ENCODE measurements at regions not wholly inside any gene's neighbourhood (a gene's known extent, or its start where the extent isn't known, plus 50 kb on each side); places are given as distances from the start of the nearest gene placed in this dataset.

DNA sequence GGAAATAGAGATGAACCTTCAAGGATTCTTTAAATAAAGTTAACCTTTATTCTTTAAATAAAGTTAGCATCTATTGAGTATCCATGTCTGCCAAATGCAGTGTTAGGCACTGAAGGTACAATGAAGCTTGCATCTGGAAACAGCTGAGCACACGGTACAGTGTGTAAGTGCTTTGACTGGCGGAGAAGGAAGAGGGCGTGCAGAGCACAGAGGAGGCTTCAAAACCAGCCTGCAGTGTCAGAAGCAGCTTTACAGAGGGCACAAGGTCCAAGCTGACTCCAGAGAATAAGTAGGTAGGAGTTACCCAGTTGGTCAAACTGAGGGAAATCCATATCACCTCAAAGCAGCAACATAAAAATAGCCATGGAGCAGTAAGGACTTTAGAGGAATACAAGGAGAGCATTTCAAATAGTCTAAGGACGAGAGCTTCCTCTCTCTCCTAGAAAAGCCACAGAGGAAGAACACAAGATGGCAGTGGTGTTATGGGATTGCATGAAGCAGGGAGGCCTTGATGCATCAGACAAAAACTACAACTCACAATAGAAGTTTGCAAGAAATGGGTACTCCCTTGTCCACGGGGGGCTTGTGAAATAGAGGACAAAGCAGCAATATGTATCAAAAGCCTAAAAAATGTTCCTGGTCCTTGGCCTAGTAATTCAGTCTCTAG is 60.3 kb upstream of the PPP2R3A start:
- DNase-seq (ENCODE audit: low read depth), result peak; percentile 54

DNA sequence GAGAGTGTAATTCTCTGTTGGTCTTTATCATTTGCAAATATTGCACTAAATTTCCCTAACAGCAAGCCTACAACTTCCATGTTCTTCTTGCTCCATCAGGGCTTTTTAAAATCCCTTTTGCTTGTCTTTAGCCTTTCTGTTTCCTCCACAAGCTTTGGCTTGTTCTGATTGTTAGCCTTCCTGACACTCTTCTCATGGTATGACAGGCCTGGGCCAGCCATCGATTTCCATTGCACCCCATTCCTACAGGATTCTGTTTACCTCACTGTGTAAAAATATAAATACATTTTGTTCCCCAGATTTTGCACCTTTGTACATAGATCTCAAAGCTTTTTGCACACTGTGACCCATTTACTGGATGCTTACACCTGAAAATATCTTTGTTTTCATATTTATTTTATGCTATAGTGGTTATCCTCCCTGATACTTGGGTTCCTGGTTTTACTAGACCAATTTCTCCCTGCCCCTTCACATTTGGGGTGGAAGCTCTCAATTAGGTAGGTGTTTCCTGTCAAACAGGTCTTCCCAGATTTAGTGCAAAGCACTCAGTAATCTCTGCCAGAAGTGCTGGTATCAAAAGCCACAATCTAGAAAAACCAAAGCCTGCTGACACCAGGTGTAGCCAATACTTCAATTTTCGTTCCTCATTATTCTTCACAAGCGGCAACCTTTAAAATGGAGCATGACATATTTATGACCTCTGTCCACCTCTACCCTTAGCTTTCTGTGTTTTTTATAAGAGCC is 57.9 kb upstream of the PPP2R3A start:
- DNase-seq (ENCODE audit: low read depth), result no peak

DNA sequence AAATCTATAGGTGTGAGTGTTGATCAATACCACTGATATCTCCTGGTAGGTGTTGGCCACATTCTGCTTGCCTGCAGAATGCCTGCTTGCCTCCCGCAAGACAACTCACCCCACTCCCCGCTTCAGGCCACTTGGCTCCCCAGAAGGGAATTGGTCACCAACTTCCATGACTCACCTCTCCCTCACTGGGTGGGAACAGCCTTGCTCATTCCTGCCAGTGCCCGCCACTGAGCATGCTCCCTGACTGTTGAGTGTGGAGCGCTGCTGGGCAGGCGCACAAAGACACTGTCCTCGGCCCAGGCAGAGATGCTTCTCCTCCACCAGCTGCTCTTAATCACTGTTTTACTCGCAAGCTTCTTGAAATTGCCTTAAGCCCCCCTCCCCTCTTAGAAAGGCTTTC is 57.3 kb upstream of the PPP2R3A start:
- peak; percentile 96 for DNase-seq (ENCODE audit: low read depth)

DNA sequence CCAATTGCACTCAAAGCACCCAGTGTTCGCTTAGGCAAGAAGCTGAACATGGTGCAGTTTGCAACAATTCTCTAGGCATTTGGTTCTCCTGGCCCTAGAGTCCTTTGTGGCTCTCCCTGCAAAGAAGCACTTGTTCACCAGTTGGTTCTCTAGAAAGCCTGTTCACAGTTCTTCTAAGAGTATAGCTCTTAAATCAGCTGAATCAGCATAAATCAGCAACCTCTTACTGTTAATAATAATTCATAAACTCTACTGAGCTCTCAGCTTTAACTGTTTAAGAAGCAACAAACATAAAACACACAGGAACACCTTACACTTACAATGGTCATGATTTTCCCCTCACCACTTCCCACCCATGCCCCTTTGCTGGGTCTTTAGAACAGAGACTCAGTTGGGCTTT is 56.8 kb upstream of the PPP2R3A start:
- no peak for DNase-seq (ENCODE audit: low read depth)

DNA sequence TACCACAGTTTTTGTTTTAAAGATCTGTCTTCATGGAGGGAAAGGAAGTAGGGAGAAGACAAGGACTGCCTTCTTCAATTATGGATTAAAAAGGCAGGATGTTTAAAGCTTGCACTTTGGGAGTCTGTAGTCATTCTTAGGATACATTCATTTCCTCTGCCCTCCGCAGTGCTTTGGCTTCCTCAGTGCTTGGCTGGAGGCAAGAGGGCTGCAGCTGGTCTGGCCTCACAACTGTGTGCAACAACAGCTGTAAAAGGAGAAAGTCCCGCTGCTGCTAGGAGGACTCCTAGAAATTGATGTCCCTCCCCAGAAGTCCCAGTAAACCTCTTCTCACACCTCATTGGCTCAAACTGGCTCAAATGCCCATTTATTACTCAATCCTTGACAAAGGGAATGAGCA is 54.4 kb upstream of the PPP2R3A start:
- peak; percentile 46 for DNase-seq (ENCODE audit: low read depth)

DNA sequence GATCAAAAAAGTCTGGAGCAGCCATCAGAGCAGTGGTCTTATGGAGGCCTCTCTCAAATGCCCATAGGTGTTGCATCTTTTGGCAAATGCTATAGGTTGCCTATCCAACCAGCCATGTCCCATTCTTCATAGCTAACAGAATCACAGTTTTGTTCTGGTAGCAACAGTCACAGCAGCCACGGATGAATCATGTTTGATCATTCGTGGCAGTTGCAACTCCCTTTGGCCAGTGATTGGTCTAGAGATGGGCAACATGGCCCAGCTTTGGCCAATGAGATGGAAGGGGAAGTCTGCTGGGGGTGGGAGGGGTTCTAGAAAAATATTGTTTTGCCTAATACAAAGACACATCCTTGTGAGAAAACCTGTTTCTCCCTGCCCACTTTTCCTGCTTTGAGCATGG is 50.3 kb upstream of the PPP2R3A start:
- DNase-seq (ENCODE audit: low read depth), result peak; percentile 59

All from HT1080 (cell line).